MM.1S (cell line): ENCODE measurements at regions not wholly inside any gene's neighbourhood (a gene's known extent, or its start where the extent isn't known, plus 50 kb on each side); places are given as distances from the start of the nearest gene placed in this dataset.
"Not testable (repeated sequence)": the region's sequence is repeated elsewhere in the genome, so short reads cannot be mapped to it uniquely, and the experiment has no call there.

Source experiments
- DNase-seq: peaks from one replicate; pipeline ENCODE4 v3.0.0-alpha.2; 2015
- H2AFZ ChIP-seq: fragments of 300-600 bp; sonication (generic); 2 replicates; pipeline ENCODE4 v1.6.0; 2016; ENCODE audit warnings: antibody characterized with exemption, low read length
- H3F3A ChIP-seq: fragments of 300-600 bp; sonication (generic); 2 replicates; pipeline ENCODE4 v1.6.1; 2016; ENCODE audit warnings: mild to moderate bottlenecking, antibody characterized with exemption, low read length, moderate library complexity, mixed read lengths; ENCODE audit not compliant: insufficient read depth
- H3K27ac ChIP-seq: fragments of 300-600 bp; sonication (generic); 2 replicates; pipeline ENCODE4 v1.5.1; 2016; ENCODE audit warnings: mild to moderate bottlenecking, low read length
- H3K27me3 ChIP-seq: fragments of 300-600 bp; sonication (generic); replicated peaks from 2 replicates; pipeline ENCODE4 v1.6.0; 2016; ENCODE audit warnings: low read length; ENCODE audit not compliant: insufficient read depth
- H3K36me3 ChIP-seq: fragments of 300-600 bp; sonication (generic); replicated peaks from 2 replicates; pipeline ENCODE4 v1.6.1; 2016; ENCODE audit warnings: mild to moderate bottlenecking, low read length, mixed read lengths; ENCODE audit not compliant: insufficient read depth
- H3K4me1 ChIP-seq: fragments of 300-600 bp; sonication (generic); 2 replicates; pipeline ENCODE4 v1.6.1; 2016; ENCODE audit warnings: low read length, mixed read lengths
- H3K4me2 ChIP-seq: fragments of 300-600 bp; sonication (generic); 2 replicates; pipeline ENCODE4 v1.6.0; 2016; ENCODE audit warnings: low read depth, low read length
- H3K4me3 ChIP-seq: fragments of 300-600 bp; sonication (generic); 2 replicates; pipeline ENCODE4 v1.5.1; 2016; ENCODE audit warnings: low read length, mixed read lengths
- H3K79me2 ChIP-seq: fragments of 300-600 bp; sonication (generic); 2 replicates; pipeline ENCODE4 v1.6.1; 2016; ENCODE audit warnings: mixed run types, low read length, mixed read lengths
- H3K9ac ChIP-seq: fragments of 300-600 bp; sonication (generic); 2 replicates; pipeline ENCODE4 v1.6.1; 2016; ENCODE audit warnings: low read length, mixed read lengths
- H3K9me2 ChIP-seq: fragments of 300-600 bp; sonication (generic); replicated peaks from 2 replicates; pipeline ENCODE4 v1.6.1; 2016; ENCODE audit warnings: mild to moderate bottlenecking, low read length, mixed read lengths; ENCODE audit not compliant: insufficient read depth
- H3K9me3 ChIP-seq: fragments of 300-600 bp; sonication (generic); replicated peaks from 2 replicates; pipeline ENCODE4 v1.6.1; 2016; ENCODE audit warnings: mild to moderate bottlenecking, low read length, mixed read lengths; ENCODE audit not compliant: insufficient read depth
- H4K20me1 ChIP-seq: fragments of 300-600 bp; sonication (generic); 2 replicates; pipeline ENCODE4 v1.6.1; 2016; ENCODE audit warnings: mild to moderate bottlenecking, low read length, moderate library complexity, mixed read lengths; ENCODE audit not compliant: insufficient read depth
- CTCF ChIP-seq: fragments of 300-600 bp; sonication (generic); IDR thresholded peaks from 2 replicates; pipeline ENCODE4 v1.5.1; 2016; ENCODE audit warnings: antibody characterized with exemption, low read length, mixed read lengths
- EZH2 ChIP-seq: fragments of 300-600 bp; sonication (generic); optimal IDR thresholded peaks from 2 replicates; pipeline ENCODE3; 2017; ENCODE audit warnings: low read depth, mild to moderate bottlenecking, antibody characterized with exemption, low read length, mixed read lengths
- EZH2phosphoT487 ChIP-seq: fragments of 300-600 bp; sonication (generic); IDR thresholded peaks from 2 replicates; pipeline ENCODE4 v1.6.1; 2018; ENCODE audit warnings: antibody characterized with exemption, low read length

GRCh38 chr11:127939000-127939399, 648.4 kb downstream of the ETS1 start:
- Histone ChIP-seq H3K4me3 (no peak overlapping the region), H3K36me3 (no peaks in the 10 kb centered on the region), H3K27me3 (no peaks in the 10 kb centered on the region), H2AFZ (no peak overlapping the region), H4K20me1 (no peaks in the 10 kb centered on the region), H3K9me2 (no peaks in the 10 kb centered on the region), H3K9ac (no peak overlapping the region), H3K9me3 (no peaks in the 10 kb centered on the region), H3K4me1 (no peaks in the 10 kb centered on the region), H3K4me2 (no peak overlapping the region), H3K27ac (no peak overlapping the region), H3F3A (no peaks in the 10 kb centered on the region), H3K79me2 (no peaks in the 10 kb centered on the region)
- TF ChIP-seq EZH2 (no peak), EZH2phosphoT487 (no peak), CTCF (no peak)
- no peak for DNase-seq

DNA sequence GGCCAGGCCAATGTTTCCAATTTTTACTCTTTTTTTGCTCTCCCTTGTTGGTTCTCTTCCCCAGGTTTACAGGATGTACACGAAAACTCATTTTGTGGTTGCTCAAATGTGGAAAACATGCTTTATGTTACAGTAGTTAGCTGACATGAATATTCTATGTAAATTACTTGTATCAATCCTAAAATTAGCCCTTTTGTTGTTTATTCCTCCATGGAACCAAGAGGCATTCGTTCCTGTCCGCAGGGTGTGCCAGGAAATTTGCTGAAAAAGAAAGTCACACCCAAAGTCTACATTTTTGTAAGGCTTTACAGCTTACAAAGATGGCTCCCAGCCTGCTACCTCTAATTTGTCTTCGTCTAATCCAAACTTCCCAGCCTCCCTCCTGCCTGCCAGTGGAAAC, 652.3 kb downstream of the ETS1 start:
- Histone ChIP-seq H3K4me2 (no peak overlapping the region), H3K4me1 (no peaks in the 10 kb centered on the region), H3K9me2 (no peaks in the 10 kb centered on the region), H3K36me3 (no peaks in the 10 kb centered on the region), H4K20me1 (no peaks in the 10 kb centered on the region), H3K4me3 (no peak overlapping the region), H3K9me3 (no peaks in the 10 kb centered on the region), H3K27ac (no peak overlapping the region), H3K27me3 (no peaks in the 10 kb centered on the region), H3K79me2 (no peaks in the 10 kb centered on the region), H3F3A (no peaks in the 10 kb centered on the region), H2AFZ (no peak overlapping the region), H3K9ac (no peak overlapping the region)
- TF ChIP-seq CTCF (no peak), EZH2phosphoT487 (no peak), EZH2 (no peak)
- DNase-seq = no peak

GRCh38 chr11:127933961-127934360, 653.4 kb downstream of the ETS1 start:
- not testable (repeated sequence) for H3K4me2 ChIP-seq, H3K9ac ChIP-seq, DNase-seq, H3K79me2 ChIP-seq, H3F3A ChIP-seq, H3K27me3 ChIP-seq, H3K4me3 ChIP-seq, H3K9me2 ChIP-seq, H4K20me1 ChIP-seq, H3K4me1 ChIP-seq, H2AFZ ChIP-seq, H3K27ac ChIP-seq, H3K9me3 ChIP-seq, H3K36me3 ChIP-seq

DNA sequence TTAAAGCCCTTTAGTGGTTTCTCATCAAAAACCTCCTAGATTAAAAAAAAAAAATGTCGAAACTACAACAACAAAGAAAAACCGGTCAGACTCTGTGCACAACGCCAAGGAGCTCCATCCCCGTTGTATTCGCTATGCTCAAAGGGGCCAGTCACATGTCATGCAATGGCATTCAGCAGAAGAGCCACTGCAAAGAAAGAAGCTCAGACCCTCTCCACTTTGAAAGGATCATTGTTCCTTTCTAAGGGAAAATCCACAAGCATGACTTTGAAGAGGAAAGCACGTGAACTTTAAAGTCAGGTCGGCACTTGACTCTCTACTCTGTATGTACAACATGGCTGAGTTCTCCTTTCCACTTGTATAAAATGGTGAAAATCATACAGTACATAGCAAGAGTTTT, 655.6 kb downstream of the ETS1 start:
- Histone ChIP-seq H3K4me3 (no peak overlapping the region), H3K4me1 (no peaks in the 10 kb centered on the region), H3F3A (no peaks in the 10 kb centered on the region), H3K4me2 (no peak overlapping the region), H3K27ac (no peak overlapping the region), H3K9me2 (no peaks in the 10 kb centered on the region), H3K27me3 (no peaks in the 10 kb centered on the region), H3K36me3 (no peaks in the 10 kb centered on the region), H3K9ac (no peak overlapping the region), H3K79me2 (no peaks in the 10 kb centered on the region), H3K9me3 (no peaks in the 10 kb centered on the region), H2AFZ (no peak overlapping the region), H4K20me1 (no peaks in the 10 kb centered on the region)
- TF ChIP-seq EZH2phosphoT487 = no peak
- no peak for TF ChIP-seq EZH2
- no peak for TF ChIP-seq CTCF
- DNase-seq = no peak
